ENCODE measurements at regions not wholly inside any gene's neighbourhood (a gene's known extent, or its start where the extent isn't known, plus 50 kb on each side); places are given as distances from the start of the nearest gene placed in this dataset.

DNA sequence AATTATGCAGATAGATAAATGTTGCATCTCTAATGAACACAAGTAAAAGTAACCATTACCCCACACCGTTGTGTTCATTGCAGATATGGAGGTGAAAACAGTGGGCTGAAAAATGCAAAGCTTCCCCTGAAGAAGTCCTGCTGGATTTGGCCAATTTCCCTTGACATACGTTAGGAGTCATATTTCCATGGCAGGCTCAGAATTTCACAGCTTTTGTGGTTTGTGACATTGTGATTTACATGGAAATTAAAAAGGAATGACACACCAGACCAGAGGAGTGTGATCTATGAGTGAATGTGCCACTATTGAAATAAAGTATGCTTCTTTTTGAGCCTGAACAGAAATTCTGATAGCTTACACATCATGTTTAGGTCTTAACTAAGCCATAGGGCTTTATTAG is 221.1 kb upstream of the TMTC4 start:
- peaks cover 3% of the 10 kb centered on the region for H3K9me3 Mint-ChIP-seq
- H3K27me3 Mint-ChIP-seq = peaks cover 10% of the 10 kb centered on the region
- no peak overlapping the region for H3K27ac Mint-ChIP-seq
- no peaks in the 10 kb centered on the region for H3K36me3 Mint-ChIP-seq (ENCODE audit: low read depth)
- no peaks in the 10 kb centered on the region for H3K4me1 Mint-ChIP-seq (ENCODE audit: low read depth)
- H3K4me3 Mint-ChIP-seq = no peak overlapping the region

DNA sequence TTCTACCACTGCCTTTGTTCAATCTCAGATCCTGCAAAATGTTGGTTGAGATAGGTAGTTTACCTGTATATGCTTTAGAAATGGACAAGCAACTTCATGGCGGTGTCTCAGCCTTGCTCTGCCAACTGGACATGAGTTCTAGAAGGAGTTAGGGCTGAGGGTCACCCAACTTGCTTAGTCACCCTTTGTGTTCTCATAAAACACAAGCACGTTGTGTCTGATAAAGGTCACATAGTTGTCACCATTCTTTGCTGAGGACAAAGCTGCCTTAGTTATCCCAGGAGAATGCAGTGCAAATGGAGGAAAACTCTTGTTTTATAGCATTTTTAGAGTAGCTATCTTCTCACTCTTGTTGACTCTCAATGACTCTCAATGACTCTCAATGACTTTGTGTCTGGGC is 218.4 kb upstream of the TMTC4 start:
- Mint-ChIP-seq H3K27ac (no peak overlapping the region), H3K9me3 (peaks cover 3% of the 10 kb centered on the region), H3K4me3 (no peak overlapping the region), H3K27me3 (peaks cover 7% of the 10 kb centered on the region), H3K4me1 (ENCODE audit: low read depth) (no peaks in the 10 kb centered on the region), H3K36me3 (ENCODE audit: low read depth) (no peaks in the 10 kb centered on the region)

DNA sequence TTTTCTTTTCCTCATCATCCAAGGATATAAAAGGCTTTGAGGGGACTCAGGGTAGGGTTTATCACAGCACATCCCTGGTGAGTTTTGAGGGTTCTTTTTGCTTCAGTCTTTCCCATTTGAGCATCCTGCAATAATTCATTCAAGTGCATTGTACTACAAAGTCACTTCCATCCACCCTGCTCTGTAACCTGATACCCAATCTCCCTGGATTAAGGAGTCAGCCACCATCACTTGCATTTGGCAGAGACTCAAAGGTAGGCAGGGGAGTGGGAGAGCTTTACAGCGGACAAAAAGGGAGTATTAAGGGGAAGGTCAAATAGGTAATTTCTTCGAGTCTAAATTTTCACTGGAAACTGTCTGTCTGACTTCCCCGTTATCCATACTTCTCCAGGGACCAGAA is 216.1 kb upstream of the TMTC4 start:
- H3K4me3 Mint-ChIP-seq = no peak overlapping the region

DNA sequence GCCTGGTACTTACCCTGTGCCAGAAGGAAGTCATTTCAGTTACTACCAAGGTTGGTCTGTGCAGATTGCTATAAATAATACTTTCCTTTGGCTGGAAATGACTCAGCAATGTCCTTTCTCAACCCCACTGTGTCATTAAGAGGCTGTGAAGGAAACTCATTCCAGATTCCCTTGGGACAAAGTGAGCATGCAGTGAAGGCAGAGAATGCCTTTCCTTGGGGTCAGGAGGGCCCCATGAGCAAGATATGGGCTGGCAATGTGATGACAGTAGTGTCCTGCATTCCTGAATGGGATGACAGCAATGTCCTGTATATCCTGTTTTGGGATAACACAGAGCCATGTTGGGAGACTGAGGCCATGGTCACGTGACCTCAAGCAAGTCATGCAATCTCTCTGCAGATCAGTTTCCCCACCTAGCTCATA is 213.1 kb upstream of the TMTC4 start:
- H3K4me3 Mint-ChIP-seq = no peak overlapping the region
- no peaks in the 10 kb centered on the region for H3K9me3 Mint-ChIP-seq
- no peak overlapping the region for H3K27ac Mint-ChIP-seq
- no peaks in the 10 kb centered on the region for H3K4me1 Mint-ChIP-seq (ENCODE audit: low read depth)
- no peaks in the 10 kb centered on the region for H3K27me3 Mint-ChIP-seq
- H3K36me3 Mint-ChIP-seq (ENCODE audit: low read depth) = no peaks in the 10 kb centered on the region

More for the DNA sequence above, 216.1 kb upstream of the TMTC4 start:
- H3K36me3 Mint-ChIP-seq (ENCODE audit: low read depth) = no peaks in the 10 kb centered on the region
- no peaks in the 10 kb centered on the region for H3K4me1 Mint-ChIP-seq (ENCODE audit: low read depth)
- H3K9me3 Mint-ChIP-seq = peaks cover 3% of the 10 kb centered on the region
- H3K27me3 Mint-ChIP-seq = peaks cover 4% of the 10 kb centered on the region
- no peak overlapping the region for H3K27ac Mint-ChIP-seq

DNA sequence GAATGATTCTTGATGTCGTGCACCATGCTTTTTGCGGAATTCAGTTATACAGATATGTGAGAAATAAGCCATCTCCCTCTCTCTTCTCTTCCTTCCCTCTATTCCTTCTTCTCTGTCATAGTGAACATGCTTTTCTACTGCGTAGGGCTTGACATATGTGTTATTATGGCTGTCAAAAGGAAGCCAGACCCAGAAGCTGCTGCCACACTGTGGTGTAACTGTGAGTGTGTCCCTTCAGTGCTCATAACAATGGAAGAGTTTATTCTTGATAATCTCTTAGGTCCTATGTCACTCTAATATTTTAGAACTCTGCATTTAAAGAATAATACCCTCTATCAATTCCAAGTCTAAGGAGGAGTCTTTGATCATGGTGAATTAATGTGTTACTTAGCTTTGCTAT is 208.9 kb upstream of the TMTC4 start:
- H3K27ac Mint-ChIP-seq = no peak overlapping the region
- no peaks in the 10 kb centered on the region for H3K9me3 Mint-ChIP-seq
- no peaks in the 10 kb centered on the region for H3K4me1 Mint-ChIP-seq (ENCODE audit: low read depth)
- H3K36me3 Mint-ChIP-seq (ENCODE audit: low read depth) = no peaks in the 10 kb centered on the region
- peaks cover 34% of the 10 kb centered on the region for H3K27me3 Mint-ChIP-seq
- H3K4me3 Mint-ChIP-seq = no peak overlapping the region

DNA sequence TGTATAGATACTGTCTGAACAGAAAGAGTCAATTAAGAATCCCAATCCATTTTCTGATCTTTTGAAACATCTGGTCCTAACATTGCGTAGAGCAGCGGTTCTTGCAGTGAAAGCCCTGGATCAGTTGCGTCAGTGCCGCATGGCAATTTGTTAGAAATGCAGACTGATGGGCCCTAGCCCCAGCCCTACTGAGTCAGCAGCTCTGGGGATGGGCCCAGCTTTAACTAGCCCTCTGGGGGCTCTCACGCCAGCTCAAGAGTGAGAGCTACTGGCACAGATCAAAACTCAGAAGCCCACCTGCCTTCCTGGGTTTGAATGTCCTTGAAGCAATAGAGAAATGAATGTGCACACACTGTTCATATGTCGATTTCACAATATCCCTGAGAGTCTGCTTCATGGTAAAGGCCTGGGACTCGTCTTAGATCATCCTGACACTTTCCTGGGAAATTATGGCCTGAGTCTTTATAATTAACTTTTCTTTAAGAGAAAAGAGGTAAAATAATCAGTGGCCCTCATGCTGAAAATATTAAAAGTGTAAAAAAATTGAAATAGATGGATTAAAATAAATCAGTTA is 206.8 kb upstream of the TMTC4 start:
- Mint-ChIP-seq H3K36me3 (ENCODE audit: low read depth) (peaks cover 3% of the 10 kb centered on the region), H3K27me3 (peaks cover 39% of the 10 kb centered on the region), H3K4me3 (no peak overlapping the region), H3K9me3 (peaks cover 3% of the 10 kb centered on the region), H3K4me1 (ENCODE audit: low read depth) (peaks cover 2% of the 10 kb centered on the region), H3K27ac (no peak overlapping the region)

DNA sequence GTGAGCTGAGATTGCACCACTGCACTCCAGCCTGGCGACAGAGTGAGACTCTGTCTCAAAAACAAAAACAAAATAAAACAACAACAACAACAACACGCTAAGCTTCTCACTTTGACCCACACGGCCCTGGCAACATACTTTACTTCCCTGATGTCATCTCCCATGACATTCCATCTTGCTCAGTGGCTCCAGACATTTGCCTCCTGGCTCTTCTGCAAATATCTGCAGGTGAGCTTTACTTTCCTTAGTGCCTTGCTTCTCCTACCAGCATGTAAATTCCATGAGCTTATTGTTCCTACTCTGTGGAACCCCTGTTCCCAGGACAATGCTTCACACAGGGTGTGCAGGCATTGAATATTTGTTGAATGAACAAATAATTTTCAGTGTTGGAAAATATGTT is 205.6 kb upstream of the TMTC4 start:
- Mint-ChIP-seq H3K4me1 (ENCODE audit: low read depth) (peaks cover 14% of the 10 kb centered on the region), H3K36me3 (ENCODE audit: low read depth) (peaks cover 5% of the 10 kb centered on the region), H3K27ac (no peak overlapping the region), H3K4me3 (no peak overlapping the region), H3K27me3 (peaks cover 45% of the 10 kb centered on the region), H3K9me3 (peaks cover 7% of the 10 kb centered on the region)

DNA sequence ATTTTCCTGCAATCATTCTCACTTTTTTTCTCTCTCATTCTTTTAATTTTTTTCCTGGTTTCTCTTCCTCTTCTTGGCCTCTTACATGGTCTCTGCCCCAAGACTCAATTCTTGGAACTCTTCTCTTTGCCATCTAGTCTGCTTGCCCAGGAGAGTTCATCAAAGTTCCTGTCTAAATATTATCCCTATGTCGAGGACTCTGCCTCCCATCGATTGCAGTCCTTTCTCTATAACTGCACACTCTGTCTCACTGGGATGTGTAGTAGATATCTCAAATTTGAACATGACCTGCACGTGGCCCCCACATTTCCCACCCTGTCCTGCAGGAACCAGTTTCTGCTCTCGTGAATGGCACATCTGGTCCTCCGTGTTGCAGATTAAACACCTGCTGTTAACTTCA is 204.7 kb upstream of the TMTC4 start:
- no peak overlapping the region for H3K27ac Mint-ChIP-seq
- peaks cover 5% of the 10 kb centered on the region for H3K36me3 Mint-ChIP-seq (ENCODE audit: low read depth)

DNA sequence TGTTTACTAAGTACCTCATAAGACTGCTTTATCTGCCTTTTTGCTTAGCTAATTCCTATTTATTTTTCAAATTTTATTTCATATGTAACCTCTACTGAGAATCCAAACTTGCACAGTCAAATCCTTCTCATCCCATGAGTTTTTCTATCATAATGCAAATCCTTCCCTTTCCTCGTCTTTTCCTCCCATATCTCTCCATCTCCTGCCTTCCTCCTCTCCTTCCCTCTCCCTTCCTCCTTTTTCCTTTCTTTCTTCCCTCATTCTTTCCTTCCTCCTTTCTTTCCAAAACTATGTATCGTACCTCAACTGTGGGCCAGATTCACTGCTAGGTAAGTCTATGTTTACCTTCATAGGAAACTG is 201.4 kb upstream of the TMTC4 start:
- Mint-ChIP-seq H3K4me1 (ENCODE audit: low read depth) (peaks cover 17% of the 10 kb centered on the region), H3K27ac (peak overlapping the region; percentile 36), H3K9me3 (peaks cover 14% of the 10 kb centered on the region), H3K36me3 (ENCODE audit: low read depth) (peaks cover 5% of the 10 kb centered on the region), H3K27me3 (peaks cover 55% of the 10 kb centered on the region), H3K4me3 (no peak overlapping the region)

More for the DNA sequence above, 204.7 kb upstream of the TMTC4 start:
- H3K4me1 Mint-ChIP-seq (ENCODE audit: low read depth) = peaks cover 17% of the 10 kb centered on the region
- peaks cover 12% of the 10 kb centered on the region for H3K9me3 Mint-ChIP-seq
- no peak overlapping the region for H3K4me3 Mint-ChIP-seq
- H3K27me3 Mint-ChIP-seq = peaks cover 53% of the 10 kb centered on the region

DNA sequence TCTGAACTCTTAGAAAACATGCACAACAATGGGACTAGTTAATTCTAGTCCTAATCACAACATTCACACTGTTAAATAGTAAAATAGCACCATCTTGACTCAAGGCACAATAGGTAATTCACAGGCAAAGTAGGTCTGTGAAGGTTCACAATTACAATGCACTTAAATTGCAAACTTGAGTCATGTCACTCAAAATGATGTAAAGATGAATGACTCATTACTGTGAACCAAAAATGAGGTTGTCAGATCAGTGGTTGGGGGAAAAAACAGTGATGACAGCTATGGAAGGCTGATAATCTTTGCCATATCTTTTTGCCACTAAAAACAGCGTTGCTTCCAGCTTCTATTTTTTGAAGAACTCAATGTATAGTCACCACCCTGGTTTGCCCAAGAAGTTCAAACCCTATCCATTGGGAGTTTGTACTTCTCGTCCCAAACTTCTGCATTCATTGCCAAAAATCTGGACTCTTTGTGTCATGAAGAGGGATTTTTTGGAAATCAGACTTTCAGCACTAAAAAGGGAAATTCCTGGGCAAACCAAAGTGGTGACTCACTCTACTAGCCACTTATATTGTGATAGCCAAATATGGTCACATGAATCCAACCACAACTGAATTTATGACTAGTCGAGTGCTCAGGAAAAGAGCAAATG is 200.9 kb upstream of the TMTC4 start:
- Mint-ChIP-seq H3K9me3 (peaks cover 14% of the 10 kb centered on the region), H3K27ac (peak overlapping the region; percentile 63), H3K4me1 (ENCODE audit: low read depth) (peaks cover 17% of the 10 kb centered on the region), H3K36me3 (ENCODE audit: low read depth) (peaks cover 5% of the 10 kb centered on the region), H3K4me3 (peak overlapping the region; percentile 41), H3K27me3 (peaks cover 50% of the 10 kb centered on the region)

DNA sequence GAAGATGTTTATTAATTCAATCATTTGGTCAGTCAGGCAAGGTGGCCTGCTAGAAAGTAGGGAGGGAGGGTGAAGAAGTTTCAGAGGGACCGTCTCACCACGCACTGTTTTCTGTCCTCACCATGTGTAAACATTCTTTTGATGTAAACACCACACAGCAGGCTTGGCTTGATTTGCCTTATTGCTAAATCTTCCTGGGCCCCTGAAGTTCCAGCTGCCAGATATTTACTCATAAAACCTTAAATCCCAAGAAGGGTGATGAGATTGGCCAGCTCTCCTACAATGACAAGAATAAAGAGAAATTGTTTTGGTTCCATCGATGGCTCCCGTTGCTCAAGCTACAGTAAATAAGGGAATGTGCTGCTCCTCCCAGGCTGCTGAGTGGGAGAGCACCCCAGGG is 198.2 kb upstream of the TMTC4 start:
- H3K27ac Mint-ChIP-seq = no peak overlapping the region
- no peak overlapping the region for H3K4me3 Mint-ChIP-seq
- peaks cover 40% of the 10 kb centered on the region for H3K27me3 Mint-ChIP-seq
- peaks cover 17% of the 10 kb centered on the region for H3K4me1 Mint-ChIP-seq (ENCODE audit: low read depth)
- H3K9me3 Mint-ChIP-seq = peaks cover 14% of the 10 kb centered on the region
- H3K36me3 Mint-ChIP-seq (ENCODE audit: low read depth) = peaks cover 5% of the 10 kb centered on the region

DNA sequence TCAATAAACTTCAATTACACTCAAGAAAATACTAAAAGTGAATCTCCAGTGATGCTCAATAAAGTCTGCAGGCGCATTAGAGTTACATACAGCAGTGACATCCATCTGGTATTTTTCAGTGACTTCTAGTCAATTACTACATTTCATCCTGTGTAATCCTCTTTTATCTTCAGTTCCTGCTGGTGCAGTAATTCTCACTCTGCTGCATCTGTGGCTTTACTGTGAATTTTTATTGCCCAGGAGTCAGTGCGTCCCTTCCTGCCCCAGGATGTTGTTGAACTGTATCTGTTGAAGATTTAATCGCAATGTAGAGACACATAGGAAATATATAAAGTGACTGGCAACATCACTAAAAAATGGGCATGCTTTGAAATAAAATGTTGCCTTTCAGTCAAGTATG is 196.3 kb upstream of the TMTC4 start:
- peaks cover 32% of the 10 kb centered on the region for H3K27me3 Mint-ChIP-seq
- no peak overlapping the region for H3K27ac Mint-ChIP-seq
- no peak overlapping the region for H3K4me3 Mint-ChIP-seq
- H3K9me3 Mint-ChIP-seq = peaks cover 20% of the 10 kb centered on the region
- no peaks in the 10 kb centered on the region for H3K36me3 Mint-ChIP-seq (ENCODE audit: low read depth)
- peaks cover 9% of the 10 kb centered on the region for H3K4me1 Mint-ChIP-seq (ENCODE audit: low read depth)

DNA sequence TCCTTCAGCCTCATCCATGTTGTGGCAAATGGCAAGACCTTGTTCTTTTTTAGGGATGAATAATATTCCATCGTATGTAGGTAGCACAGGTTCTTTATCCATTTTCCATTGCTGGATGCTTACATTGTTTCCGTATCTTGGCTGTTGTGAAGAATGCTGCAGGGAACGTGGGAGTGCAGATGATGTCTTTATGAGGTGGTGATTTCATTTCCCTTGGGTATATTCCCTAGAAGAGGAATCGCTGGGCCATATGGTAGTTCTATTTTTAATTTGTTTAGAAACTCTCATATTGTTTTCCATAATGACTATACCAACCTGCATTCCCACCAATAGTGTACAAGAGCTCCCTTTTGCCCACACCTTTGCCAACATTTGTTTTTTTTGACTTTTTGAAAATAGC is 186.3 kb upstream of the TMTC4 start:
- Mint-ChIP-seq H3K27ac (no peak overlapping the region), H3K4me3 (no peak overlapping the region), H3K9me3 (peaks cover 9% of the 10 kb centered on the region), H3K36me3 (ENCODE audit: low read depth) (no peaks in the 10 kb centered on the region), H3K4me1 (ENCODE audit: low read depth) (no peaks in the 10 kb centered on the region), H3K27me3 (peaks cover 9% of the 10 kb centered on the region)

DNA sequence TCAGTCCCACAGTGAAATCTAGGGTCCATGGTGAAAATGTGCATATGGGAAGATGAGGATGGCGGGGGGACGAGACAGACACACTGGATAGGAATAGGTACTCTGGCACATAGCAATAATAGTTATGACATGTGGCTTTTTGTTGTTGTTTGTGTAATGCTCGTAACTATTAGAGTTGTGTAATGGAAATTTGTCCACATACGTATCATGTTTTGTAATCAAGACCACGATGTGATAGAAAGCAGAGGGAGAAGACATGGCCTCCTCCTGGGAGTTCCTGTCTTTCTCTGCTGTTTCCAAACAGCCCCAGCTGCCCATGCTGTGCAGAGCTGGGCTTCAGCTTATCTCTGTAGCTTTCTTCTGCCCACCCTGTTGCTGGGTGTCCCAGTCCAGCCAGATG is 185.3 kb upstream of the TMTC4 start:
- Mint-ChIP-seq H3K27ac (no peak overlapping the region), H3K4me3 (no peak overlapping the region), H3K9me3 (peaks cover 5% of the 10 kb centered on the region), H3K36me3 (ENCODE audit: low read depth) (no peaks in the 10 kb centered on the region), H3K4me1 (ENCODE audit: low read depth) (no peaks in the 10 kb centered on the region), H3K27me3 (peaks cover 5% of the 10 kb centered on the region)

DNA sequence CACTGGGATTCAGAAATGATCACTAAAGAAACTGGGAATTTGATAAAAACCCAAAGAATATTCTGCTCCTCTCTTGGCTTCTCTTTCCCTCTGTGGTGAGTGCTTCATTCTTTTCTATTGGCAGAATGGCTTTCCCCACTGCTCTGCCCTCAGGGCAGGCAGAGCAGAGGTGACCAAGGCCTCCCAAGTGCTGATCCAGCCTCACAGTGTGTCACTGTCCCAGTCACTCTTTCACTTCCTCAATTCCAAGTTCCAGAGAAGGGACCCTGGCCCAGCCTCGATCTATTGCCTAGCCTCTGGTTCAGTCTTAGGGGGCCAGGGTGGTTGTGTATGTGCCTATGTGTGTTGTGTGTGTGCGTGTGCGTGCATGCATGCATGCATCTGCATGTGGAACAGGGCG is 180.6 kb upstream of the TMTC4 start:
- Mint-ChIP-seq H3K9me3 (no peaks in the 10 kb centered on the region), H3K4me3 (no peak overlapping the region)

DNA sequence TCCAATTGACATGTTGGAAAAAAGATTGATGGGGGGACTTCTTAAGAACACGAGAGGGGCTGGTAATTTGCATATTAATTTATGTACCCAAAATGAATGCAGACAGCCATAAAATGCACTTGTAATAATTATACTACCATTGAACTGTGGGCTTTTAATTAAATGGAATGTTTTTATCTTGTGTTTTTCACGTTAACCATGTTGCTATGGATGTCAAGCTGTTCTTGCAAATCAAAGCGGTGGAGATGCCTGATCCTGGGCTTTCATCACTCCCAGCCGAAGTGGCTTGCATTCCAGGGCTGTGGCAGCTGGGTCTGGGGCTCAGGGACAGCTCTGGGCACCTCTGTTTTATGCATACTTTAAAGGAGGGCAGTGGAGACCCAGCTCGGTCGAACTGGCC is 179.4 kb upstream of the TMTC4 start:
- Mint-ChIP-seq H3K4me3 (no peak overlapping the region), H3K4me1 (ENCODE audit: low read depth) (no peaks in the 10 kb centered on the region), H3K36me3 (ENCODE audit: low read depth) (no peaks in the 10 kb centered on the region), H3K27ac (no peak overlapping the region), H3K27me3 (no peaks in the 10 kb centered on the region), H3K9me3 (no peaks in the 10 kb centered on the region)

More for the DNA sequence above, 180.6 kb upstream of the TMTC4 start:
- H3K27me3 Mint-ChIP-seq = no peaks in the 10 kb centered on the region
- H3K36me3 Mint-ChIP-seq (ENCODE audit: low read depth) = no peaks in the 10 kb centered on the region
- H3K27ac Mint-ChIP-seq = no peak overlapping the region
- H3K4me1 Mint-ChIP-seq (ENCODE audit: low read depth) = no peaks in the 10 kb centered on the region
